SK-N-SH treated with all-trans-retinoic acid at 6 μM for 48 hours (cell line): ENCODE measurements at regions not wholly inside any gene's neighbourhood (a gene's known extent, or its start where the extent isn't known, plus 50 kb on each side); places are given as distances from the start of the nearest gene placed in this dataset.

Experiments used
- CSDC2 ChIP-seq: fragments of 250-450 bp; sonication (Bioruptor Pico); IDR thresholded peaks from 2 replicates; pipeline ENCODE4 v1.5.0; 2020; ENCODE audit warnings: mild to moderate bottlenecking, moderate library complexity
- TOX ChIP-seq: fragments of 250-450 bp; sonication (Bioruptor Pico); IDR thresholded peaks from 2 replicates; pipeline ENCODE4 v1.8.0; 2021; ENCODE audit warnings: mild to moderate bottlenecking, moderate library complexity, borderline replicate concordance
- TF ChIP-seq, protein P1 (sequence below): fragments of 250-450 bp; sonication (Bioruptor Pico); IDR thresholded peaks from 2 replicates; pipeline ENCODE4 v1.8.0; 2020; ENCODE audit warnings: mild to moderate bottlenecking, moderate library complexity, borderline replicate concordance
- TF ChIP-seq, protein P2 (sequence below): fragments of 250-450 bp; sonication (Bioruptor Pico); IDR thresholded peaks from 2 replicates; pipeline ENCODE4 v1.5.0; 2020; ENCODE audit warnings: mild to moderate bottlenecking, moderate library complexity

DNA sequence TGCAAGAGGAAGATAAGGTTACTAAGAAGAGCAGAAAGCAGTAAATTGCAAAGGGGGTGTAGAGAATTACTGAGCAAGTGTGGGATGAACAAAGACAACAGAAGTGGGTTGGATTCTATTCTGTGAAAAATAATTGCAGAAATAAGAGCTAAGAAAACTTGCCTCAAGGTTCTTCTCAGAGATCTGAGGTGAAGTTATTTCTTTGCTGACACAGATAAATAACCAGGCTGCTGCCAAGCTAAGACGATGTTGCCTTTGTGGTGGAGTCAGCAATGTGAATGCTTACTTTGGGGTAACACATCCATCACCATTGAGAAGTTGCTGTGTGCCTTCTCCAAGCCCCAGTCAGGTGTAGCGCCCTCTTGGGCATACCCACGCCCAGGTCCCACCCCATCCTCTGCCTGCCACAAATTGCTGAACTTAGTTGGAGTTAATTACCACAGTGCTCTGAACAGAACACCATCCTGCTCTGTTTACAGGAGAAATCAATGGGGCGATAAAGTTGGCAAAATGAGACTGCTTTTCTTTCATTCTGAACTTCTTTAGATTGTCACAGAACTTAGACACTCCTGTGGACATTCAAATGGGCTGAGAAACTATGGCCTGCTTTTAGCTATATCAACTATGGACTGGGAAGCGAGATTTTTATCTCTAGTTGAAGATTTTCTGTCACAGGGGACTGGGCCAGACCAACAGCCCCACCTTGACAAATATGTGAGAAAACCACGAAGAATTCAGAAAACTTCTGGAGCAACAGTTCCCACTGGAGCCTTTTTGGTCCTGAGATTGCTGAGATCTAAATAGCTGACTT is 283.6 kb downstream of the TMX3 start:
- no peak for TF ChIP-seq CSDC2 (CRISPR knock-in tag)
- TF ChIP-seq, protein P1, sequence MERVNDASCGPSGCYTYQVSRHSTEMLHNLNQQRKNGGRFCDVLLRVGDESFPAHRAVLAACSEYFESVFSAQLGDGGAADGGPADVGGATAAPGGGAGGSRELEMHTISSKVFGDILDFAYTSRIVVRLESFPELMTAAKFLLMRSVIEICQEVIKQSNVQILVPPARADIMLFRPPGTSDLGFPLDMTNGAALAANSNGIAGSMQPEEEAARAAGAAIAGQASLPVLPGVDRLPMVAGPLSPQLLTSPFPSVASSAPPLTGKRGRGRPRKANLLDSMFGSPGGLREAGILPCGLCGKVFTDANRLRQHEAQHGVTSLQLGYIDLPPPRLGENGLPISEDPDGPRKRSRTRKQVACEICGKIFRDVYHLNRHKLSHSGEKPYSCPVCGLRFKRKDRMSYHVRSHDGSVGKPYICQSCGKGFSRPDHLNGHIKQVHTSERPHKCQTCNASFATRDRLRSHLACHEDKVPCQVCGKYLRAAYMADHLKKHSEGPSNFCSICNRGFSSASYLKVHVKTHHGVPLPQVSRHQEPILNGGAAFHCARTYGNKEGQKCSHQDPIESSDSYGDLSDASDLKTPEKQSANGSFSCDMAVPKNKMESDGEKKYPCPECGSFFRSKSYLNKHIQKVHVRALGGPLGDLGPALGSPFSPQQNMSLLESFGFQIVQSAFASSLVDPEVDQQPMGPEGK (CRISPR knock-in tag): no peak
- TF ChIP-seq, protein P2, sequence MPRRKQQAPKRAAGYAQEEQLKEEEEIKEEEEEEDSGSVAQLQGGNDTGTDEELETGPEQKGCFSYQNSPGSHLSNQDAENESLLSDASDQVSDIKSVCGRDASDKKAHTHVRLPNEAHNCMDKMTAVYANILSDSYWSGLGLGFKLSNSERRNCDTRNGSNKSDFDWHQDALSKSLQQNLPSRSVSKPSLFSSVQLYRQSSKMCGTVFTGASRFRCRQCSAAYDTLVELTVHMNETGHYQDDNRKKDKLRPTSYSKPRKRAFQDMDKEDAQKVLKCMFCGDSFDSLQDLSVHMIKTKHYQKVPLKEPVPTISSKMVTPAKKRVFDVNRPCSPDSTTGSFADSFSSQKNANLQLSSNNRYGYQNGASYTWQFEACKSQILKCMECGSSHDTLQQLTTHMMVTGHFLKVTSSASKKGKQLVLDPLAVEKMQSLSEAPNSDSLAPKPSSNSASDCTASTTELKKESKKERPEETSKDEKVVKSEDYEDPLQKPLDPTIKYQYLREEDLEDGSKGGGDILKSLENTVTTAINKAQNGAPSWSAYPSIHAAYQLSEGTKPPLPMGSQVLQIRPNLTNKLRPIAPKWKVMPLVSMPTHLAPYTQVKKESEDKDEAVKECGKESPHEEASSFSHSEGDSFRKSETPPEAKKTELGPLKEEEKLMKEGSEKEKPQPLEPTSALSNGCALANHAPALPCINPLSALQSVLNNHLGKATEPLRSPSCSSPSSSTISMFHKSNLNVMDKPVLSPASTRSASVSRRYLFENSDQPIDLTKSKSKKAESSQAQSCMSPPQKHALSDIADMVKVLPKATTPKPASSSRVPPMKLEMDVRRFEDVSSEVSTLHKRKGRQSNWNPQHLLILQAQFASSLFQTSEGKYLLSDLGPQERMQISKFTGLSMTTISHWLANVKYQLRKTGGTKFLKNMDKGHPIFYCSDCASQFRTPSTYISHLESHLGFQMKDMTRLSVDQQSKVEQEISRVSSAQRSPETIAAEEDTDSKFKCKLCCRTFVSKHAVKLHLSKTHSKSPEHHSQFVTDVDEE (CRISPR knock-in tag): no peak
- TF ChIP-seq TOX (CRISPR knock-in tag): no peak
